HAP-1 (cell line): ENCODE measurements at regions not wholly inside any gene's neighbourhood (a gene's known extent, or its start where the extent isn't known, plus 50 kb on each side); places are given as distances from the start of the nearest gene placed in this dataset.
"Not testable (repeated sequence)": the region's sequence is repeated elsewhere in the genome, so short reads cannot be mapped to it uniquely, and the experiment has no call there.

Experiments
- DNase-seq, 2 experiments: peaks; one replicate each; pipeline ENCODE4 v3.0.0-alpha.2; 2016 to 2020; ENCODE audit warnings: low spot score in 2 of 2
- H3K27me3 ChIP-seq: fragments of 250-450 bp; sonication (Bioruptor Pico); 2 replicates; pipeline ENCODE4 v1.5.1; 2020; ENCODE audit warnings: low read depth, mild to moderate bottlenecking, moderate library complexity
- H3K36me3 ChIP-seq: fragments of 250-450 bp; sonication (Bioruptor Pico); replicated peaks from 2 replicates; pipeline ENCODE4 v1.5.1; 2020; ENCODE audit warnings: mild to moderate bottlenecking
- H3K4me1 ChIP-seq: fragments of 250-450 bp; sonication (Bioruptor Pico); 2 replicates; pipeline ENCODE4 v1.5.1; 2020; ENCODE audit warnings: mild to moderate bottlenecking
- H3K4me3 ChIP-seq: fragments of 250-450 bp; sonication (Bioruptor Pico); 2 replicates; pipeline ENCODE4 v1.5.1; 2020; ENCODE audit warnings: mild to moderate bottlenecking, moderate library complexity
- H3K9me3 ChIP-seq: fragments of 250-450 bp; sonication (Bioruptor Pico); 2 replicates; pipeline ENCODE4 v1.5.1; 2020; ENCODE audit warnings: mild to moderate bottlenecking, moderate library complexity
- in situ Hi-C: fragments of 300-500 bp; cut with MboI; formaldehyde crosslinking; loops from 3 replicates; pipeline ENCODE4 v1.14.3; 2020; ENCODE audit warnings: low sequenced_read_pairs, inconsistent platforms, mixed read lengths

DNA sequence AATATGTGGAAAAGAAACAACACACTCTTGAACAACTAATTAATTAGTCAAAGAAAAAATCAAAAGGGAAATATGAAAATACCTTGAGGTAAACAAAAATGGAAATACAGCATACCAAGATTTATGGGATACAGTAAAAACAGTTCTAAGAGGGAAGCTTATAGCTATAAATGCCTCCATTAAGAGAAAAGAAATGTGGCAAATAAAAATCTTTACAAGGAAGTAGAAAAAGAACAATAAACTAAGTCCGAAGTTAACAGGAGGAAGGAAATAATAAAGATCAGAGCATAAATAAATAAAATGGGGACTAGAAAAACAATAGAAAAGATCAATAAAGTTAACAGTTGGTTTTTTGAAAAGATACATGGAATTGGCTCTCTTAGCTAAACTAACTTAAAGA, 267.8 kb upstream of the NRP1 start:
- DNase-seq = no peak
- Histone ChIP-seq H3K36me3 (no peaks in the 10 kb centered on the region; the same call in 1 of the 2 replicates), H3K27me3 (no peaks in the 10 kb centered on the region), H3K9me3 (no peaks in the 10 kb centered on the region), H3K4me1 (no peaks in the 10 kb centered on the region), H3K4me3 (no peak overlapping the region)
- in situ Hi-C loops = no loop called here

DNA sequence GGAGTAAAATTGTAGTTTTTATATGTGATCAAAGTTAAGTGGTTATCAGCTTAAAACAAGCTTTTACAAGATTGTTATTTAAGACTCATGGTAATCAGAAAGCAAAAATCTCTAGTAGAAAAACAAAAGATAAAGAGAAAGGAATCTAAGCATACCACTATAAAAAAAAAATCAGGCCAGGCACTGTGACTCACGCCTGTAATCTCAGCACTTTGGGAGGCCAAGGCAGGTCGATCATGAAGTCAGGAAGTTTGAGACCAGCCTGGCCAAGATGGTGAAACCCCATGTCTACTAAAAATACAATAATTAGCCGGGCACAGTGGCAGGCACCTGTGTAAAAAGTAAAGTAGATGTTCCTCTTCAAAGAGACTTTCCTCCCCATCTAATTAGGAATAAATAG, 265.9 kb upstream of the NRP1 start:
- H3K4me1 ChIP-seq = no peaks in the 10 kb centered on the region
- H3K36me3 ChIP-seq = no peaks in the 10 kb centered on the region; the same call in 1 of the 2 replicates
- H3K4me3 ChIP-seq = no peak overlapping the region
- in situ Hi-C loops = no loop called here
- H3K27me3 ChIP-seq = no peaks in the 10 kb centered on the region
- no peak for DNase-seq
- no peaks in the 10 kb centered on the region for H3K9me3 ChIP-seq

DNA sequence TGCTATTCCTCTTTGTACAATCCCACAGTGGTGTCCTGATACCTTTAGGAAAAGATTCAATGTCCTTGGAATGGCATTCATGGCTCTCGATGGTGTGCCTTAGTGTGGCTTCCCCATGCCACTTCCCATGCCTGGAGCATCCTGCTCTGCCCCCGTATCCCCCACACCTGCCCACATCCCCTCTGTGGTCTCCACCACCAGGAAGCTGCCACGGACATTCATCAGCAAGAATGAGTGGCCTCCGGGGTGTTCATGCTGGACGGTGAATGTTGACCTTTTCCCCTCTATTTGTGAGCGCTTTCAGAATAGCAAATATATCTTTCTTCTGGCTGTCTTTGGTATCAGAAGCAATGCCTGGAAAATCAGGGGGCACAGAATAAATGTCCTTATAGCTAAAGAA, 262.0 kb upstream of the NRP1 start:
- no peaks in the 10 kb centered on the region for H3K27me3 ChIP-seq
- H3K9me3 ChIP-seq = no peaks in the 10 kb centered on the region
- no peaks in the 10 kb centered on the region for H3K4me1 ChIP-seq
- H3K36me3 ChIP-seq = no peaks in the 10 kb centered on the region; the same call in 1 of the 2 replicates
- in situ Hi-C loops = no loop called here
- DNase-seq = no peak
- no peak overlapping the region for H3K4me3 ChIP-seq

GRCh38 chr10:33594475-33594874, 260.0 kb upstream of the NRP1 start:
- no peak for DNase-seq
- in situ Hi-C loops = no loop called here
- Histone ChIP-seq H3K27me3 (no peaks in the 10 kb centered on the region), H3K9me3 (no peaks in the 10 kb centered on the region), H3K4me1 (no peaks in the 10 kb centered on the region), H3K4me3 (no peak overlapping the region), H3K36me3 (no peaks in the 10 kb centered on the region)

- no peak for DNase-seq
- in situ Hi-C loops = no loop called here
Observed at GRCh38 chr10:33588974-33589600, 254.6 kb upstream of the NRP1 start.

DNA sequence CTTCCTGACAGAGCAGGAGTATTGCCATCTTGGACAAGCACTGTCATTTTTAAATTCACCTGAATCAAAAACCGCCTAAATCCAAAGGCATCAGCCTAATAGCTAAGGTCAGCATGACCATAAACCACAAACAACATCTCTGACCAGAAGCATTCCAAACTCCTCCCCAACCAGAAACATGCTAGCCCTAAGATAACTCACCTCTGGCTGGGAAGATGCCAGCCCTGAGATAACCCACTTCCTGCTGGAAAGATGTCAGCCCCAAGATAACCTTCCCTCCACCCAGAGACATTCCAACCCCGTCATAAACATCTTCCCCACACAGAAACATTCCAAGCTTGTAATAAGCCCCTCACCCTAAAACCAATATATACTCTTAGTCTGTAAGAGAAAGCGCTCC, 250.1 kb upstream of the NRP1 start:
- H3K36me3 ChIP-seq, DNase-seq, H3K4me1 ChIP-seq, H3K4me3 ChIP-seq, in situ Hi-C loops, H3K27me3 ChIP-seq, H3K9me3 ChIP-seq: not testable (repeated sequence)

More at GRCh38 chr10:33588974-33589600, 254.6 kb upstream of the NRP1 start:
- H3K4me3 ChIP-seq = no peak overlapping the region
- no peaks in the 10 kb centered on the region for H3K4me1 ChIP-seq
- no peaks in the 10 kb centered on the region for H3K27me3 ChIP-seq
- H3K9me3 ChIP-seq = no peaks in the 10 kb centered on the region
- no peaks in the 10 kb centered on the region for H3K36me3 ChIP-seq

GRCh38 chr10:33579996-33580395, 245.5 kb upstream of the NRP1 start:
- Histone ChIP-seq H3K36me3 (no peaks in the 10 kb centered on the region), H3K4me3 (no peak overlapping the region), H3K9me3 (no peaks in the 10 kb centered on the region), H3K27me3 (no peaks in the 10 kb centered on the region), H3K4me1 (no peaks in the 10 kb centered on the region)
- in situ Hi-C loops = no loop called here
- DNase-seq = no peak

DNA sequence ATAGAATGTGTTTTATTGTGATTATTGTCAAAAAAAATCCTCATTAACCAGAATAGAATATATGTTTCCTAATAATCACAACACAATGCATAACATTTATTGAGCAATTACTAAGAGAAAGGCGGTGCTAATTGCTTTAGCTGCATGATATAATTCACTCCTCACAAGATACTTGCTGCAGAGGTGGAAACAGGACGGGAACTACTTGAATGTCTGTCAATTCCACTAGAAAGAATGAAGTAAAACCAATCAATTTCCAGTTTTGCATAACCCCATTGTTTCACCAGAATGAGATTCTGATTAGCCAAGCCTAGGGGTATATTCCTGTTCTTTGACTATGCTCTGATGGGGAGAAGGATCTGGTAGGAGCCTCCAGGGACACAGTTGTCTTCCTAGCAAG, 239.1 kb upstream of the NRP1 start:
- no peaks in the 10 kb centered on the region for H3K27me3 ChIP-seq
- DNase-seq = no peak
- H3K9me3 ChIP-seq = no peaks in the 10 kb centered on the region
- no peak overlapping the region for H3K4me3 ChIP-seq
- no peaks in the 10 kb centered on the region for H3K36me3 ChIP-seq
- H3K4me1 ChIP-seq = no peaks in the 10 kb centered on the region
- in situ Hi-C loops = no loop called here

DNA sequence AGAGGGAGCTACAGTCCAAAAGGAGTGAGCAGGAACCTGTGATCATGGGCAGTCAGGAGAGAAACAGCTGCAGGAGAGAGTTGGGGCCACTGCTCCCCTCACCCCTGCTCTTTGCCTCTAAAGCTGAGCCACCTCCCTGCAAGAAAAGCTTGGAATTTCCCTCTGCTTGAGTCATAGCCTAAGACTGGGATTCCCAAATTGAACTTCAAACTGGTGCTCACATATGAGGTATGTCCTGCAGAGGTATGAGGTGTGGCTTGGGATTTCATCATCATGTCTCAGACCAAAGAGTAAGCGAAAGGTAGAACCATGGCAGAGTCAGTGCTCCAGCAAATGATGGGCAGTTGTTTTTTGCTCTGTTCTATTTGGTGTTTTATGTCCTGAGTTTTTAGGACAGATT, 237.1 kb upstream of the NRP1 start:
- no peaks in the 10 kb centered on the region for H3K9me3 ChIP-seq
- in situ Hi-C loops = no loop called here

GRCh38 chr10:33570495-33570894, 236.0 kb upstream of the NRP1 start:
- no peaks in the 10 kb centered on the region for H3K4me1 ChIP-seq
- in situ Hi-C loops = no loop called here
- DNase-seq = no peak
- H3K4me3 ChIP-seq = no peak overlapping the region
- no peaks in the 10 kb centered on the region for H3K36me3 ChIP-seq
- no peaks in the 10 kb centered on the region for H3K27me3 ChIP-seq
- no peaks in the 10 kb centered on the region for H3K9me3 ChIP-seq

More for the DNA sequence above, 237.1 kb upstream of the NRP1 start:
- Histone ChIP-seq H3K4me3 (no peak overlapping the region), H3K27me3 (no peaks in the 10 kb centered on the region), H3K4me1 (no peaks in the 10 kb centered on the region), H3K36me3 (no peaks in the 10 kb centered on the region)
- DNase-seq = no peak

- DNase-seq = no peak
- in situ Hi-C loops = no loop called here
- H3K4me1 ChIP-seq = no peaks in the 10 kb centered on the region
- H3K9me3 ChIP-seq = no peaks in the 10 kb centered on the region
- no peaks in the 10 kb centered on the region for H3K27me3 ChIP-seq
- no peaks in the 10 kb centered on the region for H3K36me3 ChIP-seq
- no peak overlapping the region for H3K4me3 ChIP-seq
Observed at GRCh38 chr10:33569702-33570101, 235.2 kb upstream of the NRP1 start.

GRCh38 chr10:33566426-33566825, 232.0 kb upstream of the NRP1 start:
- Histone ChIP-seq H3K9me3 (no peaks in the 10 kb centered on the region), H3K4me3 (no peak overlapping the region), H3K27me3 (no peaks in the 10 kb centered on the region), H3K4me1 (no peaks in the 10 kb centered on the region), H3K36me3 (no peaks in the 10 kb centered on the region)
- in situ Hi-C loops = no loop called here
- DNase-seq = no peak

GRCh38 chr10:33566001-33566400, 231.5 kb upstream of the NRP1 start:
- no peak for DNase-seq
- Histone ChIP-seq H3K4me3 (no peak overlapping the region), H3K9me3 (no peaks in the 10 kb centered on the region), H3K27me3 (no peaks in the 10 kb centered on the region), H3K36me3 (no peaks in the 10 kb centered on the region), H3K4me1 (no peaks in the 10 kb centered on the region)
- in situ Hi-C loops = no loop called here

GRCh38 chr10:33565231-33565630, 230.8 kb upstream of the NRP1 start:
- in situ Hi-C loops = no loop called here
- Histone ChIP-seq H3K9me3 (no peaks in the 10 kb centered on the region), H3K4me1 (no peaks in the 10 kb centered on the region), H3K4me3 (no peak overlapping the region), H3K27me3 (no peaks in the 10 kb centered on the region), H3K36me3 (no peaks in the 10 kb centered on the region)
- DNase-seq = no peak

DNA sequence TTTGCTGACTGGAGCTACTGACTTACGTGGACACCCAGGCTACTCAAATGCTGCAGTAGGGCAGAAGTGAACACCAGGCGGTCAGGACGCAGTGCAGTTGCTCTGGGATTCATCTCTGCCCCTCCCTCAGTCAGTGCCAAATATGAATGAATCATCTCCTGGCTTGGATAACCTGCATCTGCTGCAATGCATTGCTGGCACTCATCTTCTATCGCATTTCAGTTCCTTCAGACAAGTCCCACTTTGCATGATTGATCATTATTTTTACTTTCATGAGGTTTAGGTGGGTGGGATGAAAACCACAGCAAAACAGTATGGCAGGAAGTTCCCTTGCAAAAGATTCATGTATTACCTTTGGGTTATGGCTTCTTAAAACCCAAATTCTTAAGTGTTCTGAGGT, 224.6 kb upstream of the NRP1 start:
- DNase-seq = no peak
- in situ Hi-C loops = no loop called here
- Histone ChIP-seq H3K4me1 (peaks cover 5% of the 10 kb centered on the region), H3K4me3 (no peak overlapping the region), H3K27me3 (no peaks in the 10 kb centered on the region; the same call in 1 of the 2 replicates), H3K9me3 (no peaks in the 10 kb centered on the region), H3K36me3 (no peaks in the 10 kb centered on the region)
